HG02610 (cell line): ENCODE measurements at regions not wholly inside any gene's neighbourhood (a gene's known extent, or its start where the extent isn't known, plus 50 kb on each side); places are given as distances from the start of the nearest gene placed in this dataset.
"Not testable (repeated sequence)": the region's sequence is repeated elsewhere in the genome, so short reads cannot be mapped to it uniquely, and the experiment has no call there.

Experiments used
- ATAC-seq: cut with Tn5 transposase; IDR thresholded peaks from one replicate; pipeline ENCODE4 v1.9.1; 2021; ENCODE audit warnings: mild to moderate bottlenecking, moderate library complexity; ENCODE audit not compliant: unreplicated experiment

DNA sequence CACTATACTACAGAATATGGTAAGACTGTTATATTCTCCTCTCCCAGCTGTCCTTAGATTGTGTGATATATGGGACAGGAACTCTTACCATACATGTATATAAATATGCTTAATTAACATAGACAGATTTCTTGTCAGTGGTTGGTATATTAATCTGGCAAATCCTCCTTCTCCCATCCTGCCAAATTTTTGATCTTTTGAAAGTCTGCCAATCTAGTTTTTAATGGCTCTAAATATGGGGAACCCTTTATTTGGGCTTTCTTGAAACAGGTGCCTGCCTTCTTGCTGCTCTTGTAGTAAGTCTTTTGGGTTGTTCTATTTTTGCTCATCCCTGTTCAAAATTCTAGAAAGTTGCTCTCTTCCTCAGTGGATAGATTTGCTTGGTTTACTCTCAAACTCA, 63.5 kb downstream of the SPATA31D1 start:
- no peak for ATAC-seq

DNA sequence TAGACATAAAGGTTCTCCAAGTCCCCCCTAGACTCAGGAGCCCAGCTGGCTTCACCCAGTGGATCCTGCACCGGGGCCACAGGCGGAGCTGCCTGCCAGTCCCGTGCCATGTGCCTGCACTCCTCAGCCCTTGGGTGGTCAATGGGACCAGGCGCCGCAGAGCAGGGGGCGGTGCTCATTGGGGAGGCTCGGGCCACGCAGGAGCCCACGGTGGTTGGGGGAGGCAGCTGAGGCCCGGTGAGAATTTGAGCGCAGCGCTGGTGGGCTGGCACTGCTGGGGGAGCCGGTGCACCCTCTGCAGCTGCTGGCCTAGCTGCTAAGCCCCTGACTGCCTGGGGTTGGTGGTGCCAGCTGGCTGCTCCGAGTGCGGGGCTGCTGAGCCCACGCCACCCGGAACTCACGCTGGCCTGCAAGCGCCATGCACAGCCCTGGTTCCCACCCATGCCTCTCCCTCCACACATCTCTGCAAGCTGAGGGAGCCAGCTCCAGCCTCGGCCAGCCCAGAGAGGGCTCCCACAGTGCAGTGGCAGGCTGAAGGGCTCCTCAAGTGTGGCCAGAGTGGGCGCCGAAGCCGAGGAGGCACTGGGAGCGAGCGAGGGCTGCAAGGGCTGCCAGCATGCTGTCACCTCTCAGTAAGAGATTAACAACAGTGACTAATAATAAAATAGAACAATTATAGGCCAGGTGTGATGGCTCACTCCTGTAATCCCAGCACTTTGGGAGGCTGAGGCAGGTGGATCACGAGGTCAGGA, 65.9 kb downstream of the SPATA31D1 start:
- no peak for ATAC-seq

DNA sequence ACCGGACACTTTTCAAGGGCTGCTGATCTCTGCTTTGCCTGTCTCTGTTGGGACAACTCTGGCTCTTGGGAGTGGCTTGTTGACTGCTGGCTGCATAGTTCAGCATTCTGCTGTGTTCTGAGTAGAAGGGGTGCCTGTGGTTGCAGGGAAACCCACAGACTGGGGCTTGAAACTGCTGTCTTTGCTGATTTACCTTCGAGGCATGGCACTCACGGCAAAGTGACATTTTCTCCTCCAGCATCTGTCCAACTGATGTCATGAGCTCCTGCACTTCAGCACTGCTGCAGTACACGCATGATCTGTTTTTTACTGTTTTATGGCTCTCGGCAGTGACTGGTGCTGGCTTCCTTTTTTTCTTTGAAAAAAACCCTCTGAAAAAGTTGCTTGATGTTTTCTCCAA, 69.2 kb downstream of the SPATA31D1 start:
- no peak for ATAC-seq

DNA sequence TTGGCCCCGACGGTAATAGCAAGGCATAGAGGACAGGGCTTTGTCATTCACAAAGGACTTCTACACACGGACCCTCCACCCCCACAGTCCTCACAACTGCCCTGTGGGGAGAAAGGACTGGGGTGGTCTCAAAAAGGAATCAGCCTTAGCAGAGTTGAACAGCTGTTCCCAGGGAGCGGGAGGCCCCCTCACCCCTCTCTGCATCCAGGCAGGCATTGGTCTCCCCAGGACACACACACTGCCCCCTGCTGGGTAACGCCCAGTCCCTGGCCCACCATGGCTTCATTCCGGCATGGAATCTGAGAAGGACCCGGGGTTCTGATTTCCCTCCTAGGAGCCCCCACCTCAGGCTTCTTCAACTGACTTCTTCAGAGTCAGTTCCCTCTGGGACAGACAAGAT, 73.2 kb downstream of the SPATA31D1 start:
- ATAC-seq, result not testable (repeated sequence)

DNA sequence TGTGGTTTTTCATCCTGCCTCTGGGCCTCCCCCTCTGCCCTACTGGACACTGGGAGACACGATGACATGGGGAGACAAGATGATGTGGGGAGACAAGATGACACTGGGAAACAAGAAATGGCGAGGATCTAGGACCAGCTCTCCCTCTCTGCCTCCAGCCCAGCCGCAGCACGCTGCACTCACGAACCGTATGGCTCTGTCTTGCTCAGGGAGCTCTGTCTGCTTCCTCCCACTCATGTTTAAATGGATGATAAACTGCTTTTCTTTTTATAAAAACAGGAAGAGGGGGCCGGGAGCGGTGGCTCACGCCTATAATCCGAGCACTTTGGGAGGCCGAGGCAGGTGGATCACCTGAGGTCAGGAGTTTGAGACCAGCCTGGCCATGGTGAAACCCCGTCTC, 73.7 kb downstream of the SPATA31D1 start:
- no peak for ATAC-seq

DNA sequence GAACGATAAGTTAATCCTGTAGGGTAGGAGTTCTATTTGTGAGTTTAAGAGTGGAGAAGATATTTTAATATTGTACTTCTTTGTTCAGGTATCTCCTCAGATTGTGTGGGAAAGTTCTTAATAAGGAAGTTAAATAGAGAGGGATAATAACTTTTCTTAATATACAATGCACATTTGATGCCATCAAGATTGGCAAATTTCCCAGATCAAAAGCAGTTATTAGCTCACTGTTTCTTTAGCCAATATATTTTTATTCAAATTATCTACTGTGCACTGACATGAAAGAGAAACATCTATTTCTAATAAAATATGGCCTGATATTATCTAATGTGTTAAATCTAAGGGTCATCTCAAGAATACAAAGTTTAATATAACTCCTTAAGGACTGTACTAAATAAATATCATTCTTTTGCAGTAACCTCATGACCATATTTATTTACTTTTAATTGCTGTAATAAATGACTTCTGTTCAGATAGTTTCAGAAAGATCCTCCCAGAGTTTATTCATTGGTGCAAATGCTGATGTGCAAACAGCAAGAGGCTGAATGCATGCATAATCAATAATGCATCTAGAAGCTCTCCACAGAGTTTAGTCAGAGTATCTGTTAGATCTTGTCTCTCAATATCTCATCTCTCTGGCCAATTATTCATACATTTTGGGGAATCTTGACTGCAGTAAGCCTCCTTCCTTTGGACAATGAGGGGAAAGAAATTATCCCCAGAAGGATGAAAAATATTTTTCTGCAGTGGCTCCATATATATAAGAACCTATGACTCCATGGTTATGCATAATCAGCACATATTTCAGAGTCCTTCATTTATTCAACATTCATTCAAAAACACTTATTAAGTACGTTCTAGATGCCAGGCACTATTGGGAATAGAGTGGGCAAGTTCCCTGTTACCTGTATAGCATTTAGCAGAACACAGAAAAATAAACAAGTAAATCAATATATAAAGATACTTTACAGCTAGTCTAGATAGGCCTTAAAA, 85.3 kb downstream of the SPATA31D1 start:
- ATAC-seq, result no peak

DNA sequence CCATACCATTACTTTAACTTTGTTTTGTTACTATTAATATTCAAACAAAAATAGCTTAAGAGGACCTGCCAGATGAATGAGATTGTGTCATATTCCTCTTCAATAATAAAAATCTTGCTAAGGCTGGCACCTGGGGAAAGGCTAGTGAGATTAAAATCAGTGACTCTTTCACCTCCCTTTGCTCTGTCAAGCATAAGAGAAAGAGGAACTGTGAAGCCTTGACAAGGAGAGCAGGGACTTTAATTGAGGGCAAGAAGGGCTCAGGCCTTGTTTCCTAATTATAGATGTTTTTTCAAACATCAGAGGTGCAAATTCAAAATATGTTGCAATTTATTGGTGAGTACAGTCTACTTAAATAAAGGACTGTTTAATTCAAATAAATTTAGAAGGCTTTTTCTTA, 91.7 kb downstream of the SPATA31D1 start:
- no peak for ATAC-seq

DNA sequence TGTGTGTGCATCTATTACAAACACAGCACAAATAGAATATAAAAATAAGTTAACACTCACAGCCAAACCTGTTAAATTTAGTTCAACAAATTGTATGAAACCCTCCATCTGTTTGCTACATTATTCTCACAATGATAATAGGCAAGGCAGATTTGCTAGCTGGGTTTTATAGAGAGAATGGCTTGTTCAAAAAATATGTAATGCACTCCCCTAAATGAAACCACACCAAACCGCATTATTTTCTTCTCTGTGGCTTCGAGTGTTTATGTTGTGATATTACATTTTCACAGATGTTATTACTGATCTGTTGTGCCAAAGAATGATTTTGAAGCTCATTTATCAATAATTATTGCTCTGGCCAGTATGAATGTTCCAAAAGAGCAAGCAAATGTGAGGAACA, 92.9 kb downstream of the SPATA31D1 start:
- no peak for ATAC-seq

DNA sequence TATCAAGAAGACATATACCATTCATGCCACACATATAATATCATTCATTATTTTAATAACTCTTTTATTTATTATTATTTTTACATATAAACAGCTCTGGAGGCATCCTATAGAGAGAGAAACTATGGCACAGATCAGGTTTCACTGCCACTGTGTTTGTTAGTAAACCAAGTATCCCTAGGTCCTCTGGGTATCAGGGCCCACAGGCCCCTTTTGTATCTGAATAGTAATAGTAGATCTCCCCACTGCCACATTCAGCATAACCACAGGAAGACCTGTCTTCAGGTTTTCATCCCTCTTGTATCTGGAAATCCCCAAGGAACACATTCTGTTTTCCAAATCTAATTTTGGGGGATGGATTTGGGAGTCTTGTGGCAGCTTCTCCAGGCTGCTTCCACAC, 94.0 kb downstream of the SPATA31D1 start:
- ATAC-seq, result no peak

DNA sequence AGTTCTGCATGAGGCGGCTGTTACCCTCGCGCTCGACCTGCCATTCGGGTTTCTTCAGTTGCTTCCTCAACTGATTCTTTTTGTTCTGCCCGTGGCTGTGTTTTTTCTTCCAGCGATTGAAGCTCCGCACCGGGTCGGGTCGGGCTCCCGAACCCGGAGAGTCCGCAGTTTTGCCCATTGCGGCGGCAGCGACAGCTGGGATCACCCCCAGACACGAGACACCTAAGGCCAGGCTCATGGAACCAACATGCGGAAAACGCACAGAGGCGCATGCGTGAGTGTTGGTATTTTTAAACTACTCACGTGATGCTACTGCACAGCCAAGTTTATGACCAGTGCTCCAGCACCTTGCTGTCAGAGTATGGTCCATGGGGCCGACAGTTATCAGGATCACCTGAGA, 100.0 kb downstream of the SPATA31D1 start:
- no peak for ATAC-seq

DNA sequence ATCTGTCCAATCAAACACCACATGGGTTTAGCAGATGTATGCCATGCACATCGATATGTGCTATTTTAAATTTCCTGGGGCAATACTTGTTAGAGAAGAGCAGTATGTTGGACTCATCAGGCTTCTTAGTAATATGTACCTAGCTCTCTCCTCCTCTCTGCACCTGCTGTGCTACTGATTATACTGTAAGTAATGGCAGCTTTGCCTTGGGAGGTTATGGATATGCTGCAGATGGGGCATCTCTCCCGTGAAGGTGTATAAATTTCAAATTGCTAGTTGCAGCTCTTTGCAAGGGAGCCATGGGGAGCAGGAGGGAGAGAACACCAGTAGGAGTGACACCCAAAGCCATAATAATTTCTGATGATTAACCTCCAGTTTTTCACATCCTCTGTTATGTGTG, 101.5 kb downstream of the SPATA31D1 start:
- ATAC-seq, result no peak

DNA sequence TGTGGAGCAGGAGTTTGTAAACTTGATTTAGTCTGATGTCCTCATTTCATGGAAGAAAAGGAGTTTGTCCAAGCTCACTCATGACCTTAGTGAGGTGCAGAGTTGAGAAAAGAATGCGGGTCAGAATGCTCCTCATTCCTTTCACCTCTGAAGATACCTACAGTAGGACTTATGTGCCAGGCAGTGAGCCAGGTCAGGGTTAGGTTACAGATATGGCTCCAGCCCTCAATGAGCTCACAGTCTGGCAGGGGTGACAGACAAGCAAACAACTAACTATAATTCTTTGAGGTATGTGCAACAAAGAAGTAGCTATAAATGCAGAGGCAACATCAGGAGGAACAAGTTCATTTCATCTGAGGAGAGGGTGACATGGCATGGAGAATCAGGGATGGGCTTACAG, 102.5 kb downstream of the SPATA31D1 start:
- ATAC-seq, result no peak

DNA sequence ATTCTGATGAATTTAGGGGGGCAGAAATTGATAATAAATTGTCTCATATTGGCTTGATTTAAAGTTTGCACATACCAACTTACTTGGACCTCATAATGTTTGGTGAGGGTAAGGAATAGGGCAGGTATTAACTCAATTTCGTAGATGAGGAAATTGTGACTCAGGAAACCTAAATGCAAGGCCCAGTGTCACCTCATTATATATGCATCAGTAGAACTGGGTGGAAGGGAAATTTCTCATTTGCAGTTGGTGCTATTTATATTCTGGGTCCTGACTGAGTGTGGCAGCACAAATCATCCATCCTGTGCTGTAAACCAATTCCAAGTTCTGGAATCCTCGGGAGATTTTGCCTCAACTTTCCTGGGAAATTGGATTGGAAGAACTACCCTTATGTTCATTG, 103.0 kb downstream of the SPATA31D1 start:
- ATAC-seq, result peak; percentile 73

DNA sequence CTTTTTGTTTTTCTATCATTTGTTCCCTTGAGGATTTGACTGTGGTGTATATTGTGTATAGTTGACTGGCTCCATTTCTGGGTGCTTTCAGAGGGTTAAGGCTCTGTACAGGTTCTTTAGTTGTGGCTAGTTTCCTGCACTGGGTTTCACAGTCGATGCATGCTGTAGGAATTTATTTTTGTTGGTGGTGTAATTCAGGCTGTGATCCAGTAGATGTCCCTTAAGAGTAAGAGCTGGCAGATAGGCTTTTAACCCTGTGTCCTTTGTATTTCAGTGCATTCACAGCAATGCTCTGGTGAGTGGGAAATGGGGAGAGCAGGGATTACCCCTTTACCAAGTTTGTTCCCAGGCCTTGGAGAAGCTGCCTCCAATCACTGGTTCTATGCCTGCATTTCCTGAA, 112.9 kb downstream of the SPATA31D1 start:
- ATAC-seq, result no peak

DNA sequence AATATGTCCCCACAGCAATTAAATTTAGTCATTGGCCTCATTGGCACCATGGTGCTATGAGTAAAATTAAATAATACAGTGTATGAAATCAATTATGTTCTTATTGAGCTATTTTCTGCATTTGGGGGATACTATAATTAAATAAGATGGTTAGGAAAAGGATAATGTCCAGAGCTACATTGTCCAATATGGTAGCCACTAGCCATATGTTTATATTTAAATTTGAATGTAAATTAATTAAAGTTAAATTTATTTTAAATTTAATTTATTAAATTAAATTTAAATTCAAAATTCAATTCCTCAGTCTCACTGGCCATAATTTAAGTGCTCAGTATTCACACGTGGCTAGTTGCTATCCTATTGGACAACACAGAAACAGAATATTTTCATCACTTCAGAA, 115.7 kb downstream of the SPATA31D1 start:
- ATAC-seq, result no peak

DNA sequence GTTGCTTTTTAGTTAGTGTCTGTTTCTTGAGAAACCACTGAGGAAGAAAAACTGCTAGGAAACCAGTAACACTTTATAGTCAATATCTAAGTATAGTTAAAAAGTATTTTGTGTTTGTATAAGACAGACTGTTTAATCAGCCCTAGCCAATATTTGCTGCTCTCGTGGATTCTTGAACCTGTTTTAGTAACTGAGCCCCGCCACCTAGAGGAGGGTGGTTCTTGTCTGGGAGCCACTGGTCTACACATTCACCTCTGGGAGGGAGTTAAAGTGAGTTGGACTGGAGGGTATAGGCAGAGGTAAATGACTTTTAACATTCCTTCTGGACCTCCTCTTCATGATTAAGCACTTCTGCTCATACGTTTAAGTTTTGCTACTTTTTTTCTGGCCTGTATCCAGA, 117.2 kb downstream of the SPATA31D1 start:
- ATAC-seq, result no peak

DNA sequence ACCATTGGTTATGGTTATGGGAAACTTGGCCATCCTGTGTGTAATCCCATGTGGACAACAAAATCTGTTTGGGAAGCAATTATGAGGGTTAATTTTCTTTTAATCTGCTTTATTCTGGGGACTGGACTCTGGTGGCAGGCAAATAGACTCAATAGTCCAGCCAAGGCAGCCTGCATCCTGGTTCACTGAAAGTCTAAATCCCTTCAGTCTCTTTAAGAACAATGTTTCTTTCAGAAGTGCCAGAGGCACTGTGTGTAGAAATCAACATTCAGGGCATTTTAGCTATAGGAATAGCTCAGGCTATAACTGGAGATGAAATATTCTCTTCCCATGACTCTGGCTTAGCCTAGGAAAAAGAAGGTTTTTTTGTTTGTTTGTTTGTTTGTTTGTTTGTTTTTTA, 118.0 kb downstream of the SPATA31D1 start:
- ATAC-seq, result no peak

DNA sequence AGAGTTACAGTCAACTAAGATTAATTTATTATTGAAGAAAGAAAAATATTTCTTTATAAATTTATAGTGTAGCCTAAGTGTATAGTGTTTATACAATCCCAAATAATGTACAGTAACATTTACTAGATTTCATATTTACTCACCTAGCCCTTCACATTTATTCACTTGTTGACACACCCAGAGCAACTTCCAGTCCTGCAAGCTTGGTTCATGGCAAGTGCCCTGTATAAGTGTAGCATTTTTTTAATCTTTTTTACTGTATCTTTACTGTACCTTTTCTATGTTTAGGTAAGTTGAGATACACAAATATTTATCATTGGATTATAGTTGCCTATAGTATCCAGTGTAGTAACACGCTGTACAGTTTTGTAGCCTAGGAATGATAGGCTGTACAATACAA, 119.9 kb downstream of the SPATA31D1 start:
- ATAC-seq, result no peak

DNA sequence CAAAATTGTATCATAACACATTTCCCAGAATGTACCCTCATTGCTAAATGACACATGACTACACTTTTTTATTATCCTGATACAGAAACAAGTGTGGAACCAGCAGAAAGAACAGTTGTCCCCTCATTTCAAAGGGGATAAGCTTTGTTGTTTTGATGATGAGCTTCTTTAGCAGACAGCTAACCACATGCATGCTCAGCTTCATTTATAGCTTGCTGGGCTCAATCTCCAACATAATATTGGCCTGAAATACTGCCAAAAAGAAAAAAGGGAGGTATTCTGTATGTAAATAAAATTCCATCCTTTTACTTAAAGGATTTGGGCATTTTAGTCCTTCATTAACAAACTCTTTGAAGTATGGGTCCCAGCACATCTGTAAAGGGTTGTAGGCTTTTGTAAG, 120.4 kb downstream of the SPATA31D1 start:
- ATAC-seq, result no peak

DNA sequence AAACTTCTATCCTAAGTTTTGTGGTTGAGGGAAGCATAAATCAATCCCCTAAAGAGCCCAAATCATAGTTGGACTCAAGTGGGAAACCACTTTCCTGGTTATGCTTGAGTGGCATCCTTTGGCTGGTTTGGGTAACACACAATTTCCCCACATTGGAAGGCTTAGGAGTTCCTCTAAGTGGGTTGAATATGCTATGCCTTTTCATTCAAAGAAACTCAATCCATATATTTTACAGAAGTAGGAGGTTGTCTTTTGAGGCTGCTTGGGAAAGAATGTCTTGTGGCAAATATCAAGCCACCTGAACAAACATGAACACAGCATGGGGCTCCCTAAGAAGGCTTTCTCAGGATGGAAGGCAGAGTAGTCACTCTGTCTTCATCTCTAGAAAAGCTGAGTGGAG, 121.1 kb downstream of the SPATA31D1 start:
- ATAC-seq, result no peak

DNA sequence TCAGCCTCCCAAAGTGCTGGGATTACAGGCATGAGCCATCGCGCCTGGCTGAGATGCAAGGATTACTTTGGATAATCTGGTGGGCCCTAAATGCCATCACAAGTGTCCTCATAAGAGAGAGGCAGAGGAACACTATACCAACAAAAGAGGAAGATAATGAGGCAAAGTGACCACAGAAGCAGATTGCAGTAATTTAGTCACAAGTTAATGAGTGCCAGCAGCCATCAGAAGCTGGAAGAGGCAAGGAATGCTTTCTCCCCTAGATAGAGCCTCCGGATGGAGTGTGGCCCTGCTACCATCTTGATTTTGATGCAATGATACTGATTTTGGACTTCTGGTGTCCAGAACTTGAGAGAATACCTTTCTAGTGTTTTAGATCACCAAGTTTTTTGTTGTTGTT, 122.3 kb downstream of the SPATA31D1 start:
- ATAC-seq, result no peak

DNA sequence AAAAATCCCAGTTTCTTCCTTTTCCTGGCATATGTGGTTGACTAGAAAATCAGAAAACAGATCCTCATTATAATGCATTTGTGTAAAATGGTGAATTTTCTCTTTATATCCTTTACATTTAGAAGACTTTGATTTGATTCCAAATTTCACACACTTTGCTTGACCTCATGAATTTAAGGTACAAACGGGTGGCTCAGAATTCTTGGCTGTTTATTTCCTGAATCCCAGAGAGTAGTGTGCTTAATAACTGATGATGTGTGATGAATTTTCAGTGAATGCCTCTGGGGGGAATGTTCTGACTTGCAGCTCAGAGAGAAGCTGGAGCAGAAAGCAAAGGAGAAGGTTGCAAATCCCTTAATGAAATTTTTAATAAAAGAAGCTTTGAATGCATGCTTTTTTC, 126.8 kb downstream of the SPATA31D1 start:
- ATAC-seq, result no peak
